T-helper 2 cell treated with Interferon-gamma antibody and Interleukin-4, amounts not matched to agents 100 ng/mL and 5 ng/mL, for 36 hours (primary cell): ENCODE measurements at regions not wholly inside any gene's neighbourhood (a gene's known extent, or its start where the extent isn't known, plus 50 kb on each side); places are given as distances from the start of the nearest gene placed in this dataset.
"Not testable (repeated sequence)": the region's sequence is repeated elsewhere in the genome, so short reads cannot be mapped to it uniquely, and the experiment has no call there.

Experiments
- intact Hi-C: fragments of 100-400 bp; cut with micrococcal nuclease; formaldehyde crosslinking; loops from one replicate; pipeline ENCODE4 v1.15.1; 2023

DNA sequence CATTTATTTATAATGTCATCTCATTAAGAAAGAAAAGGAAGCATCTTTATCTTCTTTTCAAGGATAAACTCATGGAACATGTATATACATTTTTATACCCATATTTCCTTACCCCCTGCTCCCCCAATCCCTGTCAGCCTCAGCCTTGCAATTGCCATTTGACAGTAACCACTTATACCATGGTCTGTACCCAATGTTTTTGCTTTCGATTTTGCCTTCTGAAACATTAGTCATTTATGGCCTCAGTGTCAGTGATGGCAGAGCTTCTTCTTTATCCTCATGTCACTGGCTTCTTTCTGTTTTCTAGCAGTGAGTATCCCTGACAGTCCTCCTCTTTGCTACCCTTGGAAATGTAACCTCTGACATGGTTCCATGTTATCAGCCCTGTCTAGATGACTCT lies 228.4 kb downstream of the SPRY1 start:
- intact Hi-C loops = no loop called here

DNA sequence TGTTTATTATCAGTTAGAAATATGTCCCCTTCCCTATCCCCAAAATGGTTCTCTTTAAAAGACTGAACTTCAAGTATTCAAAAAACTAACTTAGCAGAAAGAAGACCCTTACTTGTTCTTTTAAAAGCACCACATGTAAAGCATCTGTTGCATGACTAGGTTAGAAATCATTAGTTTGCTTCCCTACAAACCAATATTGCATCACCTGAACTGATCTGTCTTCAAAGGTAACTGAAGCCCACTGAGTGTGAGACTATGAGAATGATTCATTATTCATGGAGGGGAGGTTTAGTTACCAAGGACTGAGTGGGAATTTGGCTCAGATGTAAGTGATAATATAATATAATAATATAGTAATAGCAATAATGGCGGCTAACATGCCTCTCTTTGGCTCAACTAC lies 231.7 kb downstream of the SPRY1 start:
- intact Hi-C loops = no loop called here

DNA sequence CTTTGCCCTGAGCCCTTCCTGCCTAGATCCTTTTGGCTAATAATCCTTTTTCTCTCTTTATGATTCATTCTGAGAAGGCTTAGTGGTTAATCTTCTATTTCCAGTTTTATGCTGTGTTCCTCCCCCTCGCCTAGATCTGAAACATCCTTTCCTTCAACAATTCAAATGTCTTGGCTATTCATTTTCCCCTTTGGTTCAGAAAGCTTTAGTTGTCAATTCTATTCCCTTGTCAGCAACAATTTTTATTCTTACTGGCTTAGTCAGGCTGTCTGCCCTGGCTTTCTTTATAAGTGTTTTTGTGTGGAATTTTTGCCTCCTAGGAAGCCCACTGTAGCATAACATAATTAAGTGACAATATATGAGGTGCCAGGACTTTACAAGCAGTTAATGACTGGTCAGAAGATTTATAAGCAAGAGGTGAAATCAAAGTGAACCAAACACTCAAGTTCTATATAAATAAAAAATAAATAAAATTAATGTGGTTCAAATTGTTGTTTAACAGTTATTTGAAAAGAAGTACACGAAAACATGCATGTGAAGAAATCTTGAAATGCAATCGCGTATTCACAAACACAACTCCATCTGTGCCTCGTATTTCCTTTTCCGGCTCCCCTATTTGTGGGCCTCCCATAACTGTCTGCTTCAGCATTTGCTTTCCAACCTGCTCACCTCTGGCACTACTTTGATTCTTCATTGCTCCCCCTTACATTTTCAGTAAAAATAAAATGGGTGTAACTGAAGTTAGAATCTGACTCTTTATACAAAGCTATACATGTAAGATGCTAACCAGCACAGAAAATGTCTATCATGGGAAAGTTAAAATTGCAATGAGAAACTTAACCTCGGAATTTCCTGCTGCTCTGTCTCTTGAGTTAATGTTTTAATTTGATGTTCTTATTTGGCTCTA lies 235.4 kb downstream of the SPRY1 start:
- intact Hi-C loops = no loop called here

DNA sequence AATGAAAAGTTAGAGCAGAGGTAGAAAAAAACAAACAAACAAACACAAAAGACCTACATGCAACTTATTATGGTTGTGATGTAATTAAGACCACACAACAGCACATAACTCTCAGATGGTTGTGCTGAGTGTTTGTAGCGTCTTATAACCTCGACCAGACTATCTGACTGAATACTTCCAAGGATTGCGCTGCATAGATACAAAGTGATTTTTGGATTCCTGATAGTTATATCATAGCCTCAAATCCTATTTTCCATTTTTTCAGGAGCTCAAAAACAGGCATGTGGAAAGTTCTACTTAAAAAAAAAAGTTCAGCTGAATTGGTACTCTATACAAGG lies 236.1 kb downstream of the SPRY1 start:
- intact Hi-C loops = no loop called here

DNA sequence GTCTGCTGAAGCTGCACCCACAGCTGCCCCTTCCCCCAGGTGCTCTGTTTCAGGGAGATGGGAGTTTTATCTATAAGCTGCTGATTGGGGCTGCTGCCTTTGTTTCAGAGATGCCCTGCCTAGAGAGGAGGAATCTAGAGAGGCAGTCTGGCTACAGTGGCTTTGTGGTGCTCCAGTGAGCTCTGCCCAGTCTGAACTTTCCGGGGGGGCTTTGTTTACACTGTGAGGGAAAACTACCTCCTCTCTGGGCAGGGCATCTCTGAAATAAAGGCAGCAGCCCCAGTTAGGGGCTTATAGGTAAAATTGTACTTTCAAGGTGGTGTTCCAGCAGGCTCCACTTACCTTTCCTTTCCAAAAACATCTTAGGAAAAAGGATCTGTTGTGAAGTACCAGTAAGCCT lies 242.2 kb downstream of the SPRY1 start:
- intact Hi-C loops = no loop called here

DNA sequence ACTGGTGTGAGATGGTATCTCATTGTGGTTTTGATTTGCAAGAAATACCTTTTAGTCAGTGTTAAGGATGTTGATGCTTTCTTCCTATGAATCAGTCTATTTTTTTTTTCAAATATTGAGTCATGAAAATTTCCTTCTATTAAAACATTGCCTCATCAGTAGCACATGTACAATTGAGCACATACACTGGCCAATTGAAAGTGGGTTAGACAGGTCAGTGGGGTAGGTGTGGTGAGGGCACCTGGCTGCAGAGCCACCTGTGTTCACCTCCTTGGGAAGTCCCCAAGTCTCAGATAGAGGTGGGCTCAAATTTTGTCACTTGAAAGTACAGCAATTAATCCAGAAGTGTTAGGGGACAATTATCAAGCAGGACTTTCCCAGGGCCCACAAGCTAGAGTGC lies 243.7 kb downstream of the SPRY1 start:
- intact Hi-C loops = no loop called here

DNA sequence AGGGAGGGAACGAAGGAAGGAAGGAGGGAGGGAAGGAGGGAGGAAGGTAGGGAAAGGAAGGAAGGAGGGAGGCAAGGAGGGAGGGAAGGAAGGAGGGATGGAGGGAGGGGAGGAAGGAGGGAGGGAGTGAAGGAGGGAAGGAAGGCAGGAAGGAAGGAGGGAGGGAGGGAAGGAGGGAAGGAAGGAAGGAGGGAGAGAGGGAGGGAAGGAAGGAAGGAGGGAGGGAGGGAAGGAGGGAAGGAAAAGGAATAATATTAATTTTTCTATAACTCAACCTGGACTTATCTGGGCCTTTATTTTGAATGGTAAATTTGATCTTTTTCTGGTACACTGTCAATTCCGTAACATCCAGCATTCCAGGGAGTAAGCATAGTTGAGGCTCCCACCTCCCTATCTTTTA lies 244.2 kb downstream of the SPRY1 start:
- intact Hi-C loops = no loop called here

DNA sequence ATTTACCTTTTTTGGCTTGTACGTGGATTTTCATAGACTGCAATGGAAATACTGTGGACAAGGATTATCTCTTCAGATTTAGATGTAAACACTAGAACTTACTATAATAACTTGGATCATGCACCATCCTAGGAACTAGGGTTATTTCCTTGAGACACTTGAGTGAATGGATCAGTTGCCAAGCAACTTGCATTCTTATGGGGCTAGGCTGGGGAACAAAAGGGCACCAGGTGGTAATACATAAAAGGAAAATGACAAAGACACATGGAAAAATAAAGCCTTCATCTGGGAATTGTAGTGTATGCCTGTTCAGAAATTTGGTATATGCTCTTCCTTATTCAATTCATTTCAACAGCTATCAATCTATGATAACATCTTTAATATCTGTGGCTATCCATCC lies 247.1 kb downstream of the SPRY1 start:
- intact Hi-C loops = no loop called here

DNA sequence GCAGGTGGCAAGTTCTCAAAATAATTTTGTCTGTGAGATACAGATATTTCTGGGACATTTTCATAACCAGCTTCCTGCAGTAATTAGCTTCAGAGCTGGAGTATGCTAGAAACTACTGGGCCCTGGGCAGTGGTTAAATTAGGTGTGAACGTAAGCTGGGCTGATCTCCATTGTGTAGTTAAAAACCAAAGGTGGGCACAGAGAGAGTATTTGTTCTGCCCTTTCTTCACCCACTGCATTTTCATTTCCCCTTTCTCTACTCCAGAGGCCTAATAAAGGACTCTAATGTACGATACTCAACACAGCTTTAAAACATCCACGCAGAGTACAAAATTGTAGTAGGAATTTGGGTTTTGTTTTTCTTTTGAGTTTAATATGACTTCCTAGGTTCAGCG lies 252.7 kb downstream of the SPRY1 start:
- intact Hi-C loops = no loop called here

DNA sequence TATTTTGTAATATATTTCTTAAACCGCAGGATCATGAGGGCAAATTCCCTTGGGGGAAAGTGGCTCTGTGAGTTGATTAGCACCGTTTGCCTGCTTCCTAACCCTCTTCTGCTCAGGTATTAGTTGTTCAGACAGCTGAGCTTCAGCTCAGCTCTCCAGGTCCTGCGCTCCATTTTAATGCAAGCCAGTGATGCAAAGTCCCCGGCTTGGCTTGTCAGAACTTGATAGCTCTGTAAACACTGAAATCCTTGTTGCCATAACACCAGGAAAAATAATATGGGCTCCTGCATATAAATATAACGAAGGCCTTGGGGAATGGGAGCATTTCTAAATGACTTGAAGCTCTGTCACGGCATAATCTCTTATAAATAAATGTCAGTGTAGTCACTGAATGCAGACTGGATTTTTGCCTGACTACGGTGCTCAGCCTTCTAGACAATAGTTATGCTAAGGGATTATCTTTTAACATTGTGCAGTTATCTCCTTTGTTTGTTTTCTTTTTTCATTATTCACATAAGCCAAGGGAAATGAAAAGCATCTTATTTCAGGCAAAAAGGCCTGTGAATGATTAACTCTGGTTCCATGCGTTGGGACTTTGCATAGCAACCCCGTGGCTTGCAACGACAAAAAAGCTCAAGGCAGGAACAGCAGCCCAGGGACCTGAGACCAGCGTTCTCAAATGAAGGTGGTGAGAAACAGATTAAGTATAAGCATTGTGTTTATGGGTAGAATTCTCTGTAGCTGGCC lies 253.2 kb downstream of the SPRY1 start:
- intact Hi-C loops = no loop called here

DNA sequence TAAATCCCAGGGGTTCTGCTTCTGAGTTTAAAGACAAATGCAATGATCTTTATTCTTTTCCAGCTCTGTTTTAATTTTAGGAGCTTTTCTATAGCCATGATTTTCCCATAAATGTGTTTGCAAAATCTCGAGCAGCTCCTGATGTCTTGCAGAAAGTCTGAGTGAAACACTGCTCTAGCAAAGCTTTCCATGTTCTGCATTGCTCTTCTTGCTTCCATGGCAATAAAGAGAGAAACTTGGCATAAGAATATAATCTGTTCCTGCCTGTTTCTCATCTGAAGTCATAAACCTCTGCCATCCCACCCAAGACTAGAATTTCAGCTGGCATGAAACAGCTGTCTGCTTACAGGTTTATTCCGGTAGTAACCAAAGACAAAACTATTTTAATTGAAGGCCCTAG lies 254.5 kb downstream of the SPRY1 start:
- intact Hi-C loops = no loop called here

DNA sequence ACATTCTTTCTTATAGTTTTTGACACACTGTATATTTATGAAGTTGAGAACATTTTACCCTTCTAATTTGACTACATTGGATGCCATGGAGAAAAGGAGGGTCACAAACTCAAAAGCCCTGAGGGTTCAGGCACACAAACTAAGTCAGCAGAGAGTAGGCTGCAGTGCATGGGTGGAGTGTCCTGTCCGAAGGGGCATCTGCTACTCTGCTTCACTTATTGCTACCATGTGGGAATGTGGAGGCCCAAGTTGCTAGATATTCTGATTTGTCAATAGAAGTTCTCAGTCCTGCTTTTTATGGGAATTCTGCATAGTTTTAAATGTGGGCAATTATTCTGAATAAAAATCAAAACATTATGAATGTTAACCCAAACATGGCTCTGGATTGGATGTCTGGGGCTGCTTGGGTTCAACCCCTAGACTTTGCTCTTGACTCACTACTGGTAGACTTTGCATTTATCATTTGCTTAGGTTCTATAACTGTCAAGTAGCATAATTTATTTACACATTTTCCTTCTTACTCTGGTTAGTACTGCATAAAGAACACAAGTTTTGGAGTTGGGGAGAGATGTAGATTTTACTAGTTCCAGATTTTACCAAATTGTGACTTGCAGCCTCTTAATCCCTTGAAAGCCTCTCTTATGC lies 255.1 kb downstream of the SPRY1 start:
- intact Hi-C loops = no loop called here

DNA sequence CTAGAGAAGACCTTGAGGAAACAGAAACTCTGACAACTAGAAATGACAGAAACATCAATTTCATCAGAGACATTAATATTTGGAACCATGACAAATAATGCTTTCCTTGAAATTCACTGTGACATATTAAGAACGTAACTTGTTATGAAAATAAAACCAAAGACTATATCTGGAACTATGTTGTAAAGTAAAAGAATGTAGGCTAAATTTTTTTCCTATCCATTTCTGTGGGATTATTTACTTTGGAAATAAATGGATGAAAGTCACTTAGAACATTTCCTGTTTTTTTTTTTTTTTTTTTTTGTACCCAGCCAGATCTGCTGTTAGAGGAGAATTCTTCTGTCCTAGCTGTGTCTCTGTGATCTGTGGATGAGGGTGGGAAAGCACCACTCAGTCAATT lies 255.9 kb downstream of the SPRY1 start:
- intact Hi-C loops = no loop called here

DNA sequence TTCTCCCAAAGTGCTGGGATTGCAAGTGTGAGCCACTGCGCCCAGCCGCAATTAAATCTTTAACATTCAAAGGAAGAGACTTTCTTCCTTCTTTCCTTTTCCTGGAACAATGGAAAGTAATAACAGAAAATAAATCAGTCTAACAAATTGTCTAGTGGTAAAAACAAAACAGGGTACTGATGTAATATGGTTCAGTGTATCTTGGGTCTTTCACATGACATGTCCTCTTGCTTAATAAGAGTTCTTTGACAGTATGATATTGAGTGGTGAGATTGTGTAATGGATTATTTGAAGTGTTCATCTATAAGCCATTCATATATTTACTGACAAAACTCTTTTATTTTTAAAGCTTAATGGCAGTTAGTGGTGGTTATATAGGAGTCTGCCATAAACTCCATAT lies 256.6 kb downstream of the SPRY1 start:
- intact Hi-C loops = no loop called here

DNA sequence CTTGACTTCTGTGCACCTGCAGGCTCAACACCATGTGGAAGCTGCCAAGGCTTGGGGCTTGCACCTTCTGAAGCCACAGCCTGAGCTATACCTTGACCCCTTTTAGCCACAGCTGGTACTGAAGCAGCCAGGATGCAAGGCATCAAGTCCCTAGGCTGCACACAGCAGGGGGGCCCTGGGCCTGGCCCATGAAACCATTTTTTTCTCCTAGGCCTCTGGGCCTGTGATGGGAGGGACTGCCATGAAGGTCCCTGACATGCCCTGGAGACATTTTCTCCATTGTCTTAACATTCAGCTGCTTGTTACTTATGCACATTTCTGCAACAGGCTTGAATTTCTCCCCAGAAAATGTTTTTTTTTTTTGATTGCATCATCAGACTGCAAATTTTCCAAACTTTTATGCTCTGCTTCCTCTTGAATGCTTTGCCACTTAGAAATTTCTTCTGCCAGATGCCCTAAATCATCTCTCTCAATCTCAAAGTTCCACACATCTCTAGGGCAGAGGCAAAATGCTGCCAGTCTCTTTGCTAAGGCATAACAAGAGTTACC lies 260.2 kb downstream of the SPRY1 start:
- intact Hi-C loops = not testable (repeated sequence)

DNA sequence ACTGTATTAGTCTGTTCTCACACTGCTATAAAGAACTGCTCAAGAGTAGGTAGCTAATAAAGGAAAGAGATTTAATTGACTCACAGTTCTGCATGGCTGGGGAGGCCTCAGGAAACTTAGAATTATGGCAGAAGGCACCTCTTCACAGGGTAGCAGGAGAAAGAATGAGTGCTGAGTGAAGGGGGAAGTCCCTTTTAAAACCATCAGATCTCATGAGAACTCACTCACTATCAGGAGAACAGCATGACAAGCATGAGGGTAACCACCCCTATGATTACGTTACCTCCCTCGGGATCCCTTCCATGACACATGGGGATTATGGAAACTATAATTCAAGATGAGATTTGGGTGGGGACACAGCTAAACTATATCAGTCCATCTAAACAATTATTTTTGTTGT lies 261.0 kb downstream of the SPRY1 start:
- intact Hi-C loops = not testable (repeated sequence)

DNA sequence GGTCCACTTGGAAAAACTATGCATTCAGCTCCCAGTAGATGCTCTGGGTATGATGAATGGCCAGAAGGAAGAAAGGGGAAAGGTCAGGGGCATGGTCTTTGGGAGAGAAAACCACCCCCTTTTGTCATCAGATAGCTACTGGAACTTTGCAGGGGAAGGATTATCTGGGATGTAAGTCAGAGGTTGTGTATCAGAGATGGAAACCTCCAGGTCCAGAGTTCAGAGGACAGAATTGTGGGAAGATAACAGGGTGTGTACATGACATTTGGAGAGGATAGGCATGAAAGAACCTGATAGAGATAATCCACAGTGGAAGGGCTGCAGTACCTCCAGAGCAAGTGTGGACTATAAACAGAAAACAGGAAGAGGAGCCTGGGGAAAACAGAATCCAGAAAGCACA lies 262.7 kb downstream of the SPRY1 start:
- intact Hi-C loops = no loop called here

DNA sequence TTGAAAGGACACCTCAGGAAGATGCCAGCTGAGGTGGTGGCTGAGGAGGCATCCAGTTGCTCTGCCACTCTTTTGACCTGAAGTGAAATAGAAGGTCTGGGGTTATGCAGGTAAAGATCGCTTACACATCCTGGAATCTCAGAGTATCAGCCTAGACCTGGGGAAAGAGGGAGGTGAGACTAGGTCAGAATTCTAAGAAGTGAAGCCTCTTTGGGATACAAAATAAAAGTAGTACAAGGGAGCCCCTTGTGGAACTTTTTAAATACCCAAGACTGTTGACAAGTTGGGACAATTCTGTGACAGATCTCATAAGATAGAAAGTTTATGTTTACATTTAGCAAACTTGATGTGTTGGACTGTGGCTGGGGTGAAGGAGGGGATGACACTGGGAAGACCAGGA lies 263.1 kb downstream of the SPRY1 start:
- intact Hi-C loops = loop anchor here (5.0 kb wide), 1 partner anchor 557 kb away; no protein-coding TSS in a partner anchor

DNA sequence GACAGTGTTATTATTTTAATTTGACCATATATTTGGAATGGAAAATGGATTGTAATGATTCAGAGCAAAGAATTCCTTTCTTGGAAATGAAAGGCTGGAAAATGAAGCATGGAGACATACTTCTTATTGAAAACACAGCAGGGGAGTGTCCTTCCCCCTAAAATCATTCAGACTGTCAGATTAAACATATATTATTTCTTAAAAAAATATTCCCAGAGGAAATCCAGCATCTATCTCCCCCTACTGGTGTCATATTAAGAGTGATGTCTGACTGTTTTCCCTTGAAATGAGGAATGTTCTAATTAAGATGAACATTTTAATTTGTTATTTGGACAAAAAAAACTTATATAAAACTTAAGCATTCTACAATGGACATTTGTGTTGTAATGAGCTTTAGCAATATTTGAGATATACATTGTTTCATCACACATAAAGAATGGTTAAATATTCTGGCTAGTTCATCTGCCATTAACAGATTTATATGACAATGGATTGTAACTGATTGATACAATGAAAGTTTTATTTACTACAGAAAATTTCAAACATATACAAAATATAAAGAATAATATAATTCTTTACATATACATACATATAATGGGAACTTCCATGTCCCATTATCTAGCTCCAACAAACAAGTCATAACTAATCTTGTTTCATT lies 264.6 kb downstream of the SPRY1 start:
- intact Hi-C loops = loop anchor here (5.0 kb wide), 1 partner anchor 559 kb away; no protein-coding TSS in a partner anchor

DNA sequence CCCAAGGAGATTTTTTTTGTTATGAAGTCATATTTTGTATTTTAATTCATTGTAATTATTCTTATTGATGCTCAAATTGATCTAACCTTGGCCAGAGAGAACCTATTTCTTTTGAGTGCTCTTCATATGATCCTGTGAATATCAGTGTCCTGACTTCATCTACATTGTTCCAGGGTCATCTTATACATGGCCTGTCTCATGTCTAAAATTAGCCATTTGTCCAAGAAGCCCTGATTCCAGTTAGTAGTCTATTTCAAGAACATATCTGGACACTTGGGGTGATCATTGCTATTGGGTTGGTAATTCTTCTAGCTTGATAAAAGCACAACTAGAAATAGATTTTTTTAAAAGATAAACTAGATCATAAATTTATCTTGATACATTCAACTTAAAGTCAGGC lies 266.2 kb downstream of the SPRY1 start:
- intact Hi-C loops = loop anchor here (5.0 kb wide), 1 partner anchor 561 kb away; no protein-coding TSS in a partner anchor

DNA sequence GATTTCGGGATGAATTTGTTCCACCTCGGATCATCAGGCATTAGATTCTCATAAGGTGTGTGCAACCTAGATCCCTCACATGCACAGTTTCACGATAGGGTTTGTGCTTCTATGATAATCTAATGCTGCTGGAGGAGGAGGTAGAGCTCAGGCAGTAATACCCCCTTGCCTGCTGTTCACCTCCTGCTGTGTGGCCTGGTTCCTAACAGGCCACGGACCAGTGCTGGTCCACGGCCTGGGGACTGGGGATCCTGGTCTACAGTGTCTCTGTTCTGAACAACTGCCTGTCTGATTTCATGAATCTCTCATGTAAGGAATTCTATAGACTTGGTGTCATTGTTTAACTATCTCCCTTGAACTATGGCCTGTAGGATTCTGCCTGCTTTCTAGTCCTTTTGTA lies 269.9 kb downstream of the SPRY1 start:
- intact Hi-C loops = no loop called here
